Tongue (tissue), 1 donor: ENCODE measurements at regions not wholly inside any gene's neighbourhood (a gene's known extent, or its start where the extent isn't known, plus 50 kb on each side); places are given as distances from the start of the nearest gene placed in this dataset.
A peak's percentile ranks its signal among the peaks of the same experiment; 100 is the strongest.
"Not testable (repeated sequence)": the region's sequence is repeated elsewhere in the genome, so short reads cannot be mapped to it uniquely, and the experiment has no call there.

ENCODE experiments used
- DNase-seq: peaks from one replicate; pipeline ENCODE4 v3.0.0-alpha.2; 2015

DNA sequence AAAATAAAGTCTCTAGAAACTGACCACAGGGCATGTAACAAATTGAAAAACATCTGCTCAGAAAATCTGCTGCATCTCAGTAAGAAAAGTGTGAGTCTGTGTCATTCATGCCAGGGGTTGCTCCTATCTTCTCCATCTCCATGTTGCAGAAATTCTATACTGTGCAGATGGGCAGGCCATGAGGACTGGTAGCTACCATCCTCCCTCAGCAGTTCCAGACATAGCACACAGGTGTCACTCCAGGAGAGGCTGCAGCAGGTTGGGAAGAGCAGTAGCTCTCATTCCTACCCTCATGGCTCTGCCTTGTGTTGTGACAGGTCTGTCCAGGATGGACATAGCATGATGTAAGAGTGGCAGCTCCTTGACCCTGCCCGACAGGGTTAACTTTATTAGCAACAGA is 173.4 kb downstream of the NDUFS4 start:
- no peak for DNase-seq

DNA sequence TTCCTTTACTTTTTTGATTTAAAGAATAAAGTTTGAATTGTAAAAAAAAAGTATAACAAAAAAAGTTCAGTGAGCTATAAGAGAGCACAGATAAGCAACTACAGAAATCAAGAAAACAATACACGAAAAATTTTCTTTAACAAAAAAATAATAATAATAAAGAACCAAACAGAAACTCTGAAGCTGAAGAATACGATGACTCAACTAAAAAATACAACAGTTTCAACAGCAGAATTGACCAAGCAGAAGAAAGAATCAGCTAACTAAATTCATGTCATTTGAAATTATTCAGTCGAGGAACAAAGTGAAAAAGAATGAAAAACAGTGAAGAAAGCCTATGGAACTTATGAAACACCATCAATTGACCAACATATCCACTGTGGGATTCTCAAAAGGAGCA is 177.7 kb downstream of the NDUFS4 start:
- DNase-seq: no peak

DNA sequence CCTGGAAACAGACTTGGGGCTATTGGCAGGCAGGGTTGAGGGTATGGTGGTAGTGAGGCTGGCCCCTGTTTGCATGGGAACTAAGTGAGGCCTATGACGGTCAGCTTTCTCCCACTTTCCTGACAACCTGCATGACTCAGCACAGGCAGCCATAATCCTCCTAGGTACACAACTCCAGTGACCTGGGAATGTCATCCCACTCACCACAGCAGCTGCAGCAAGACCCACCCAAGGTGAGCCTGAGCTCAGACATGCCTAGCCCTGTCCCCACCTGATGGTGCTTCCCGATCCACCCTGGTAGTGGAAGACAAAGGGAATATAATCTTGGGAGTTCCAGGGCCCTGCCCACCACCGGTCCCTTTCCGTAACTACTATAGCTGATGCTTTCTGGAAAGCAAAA is 178.7 kb downstream of the NDUFS4 start:
- DNase-seq: no peak

DNA sequence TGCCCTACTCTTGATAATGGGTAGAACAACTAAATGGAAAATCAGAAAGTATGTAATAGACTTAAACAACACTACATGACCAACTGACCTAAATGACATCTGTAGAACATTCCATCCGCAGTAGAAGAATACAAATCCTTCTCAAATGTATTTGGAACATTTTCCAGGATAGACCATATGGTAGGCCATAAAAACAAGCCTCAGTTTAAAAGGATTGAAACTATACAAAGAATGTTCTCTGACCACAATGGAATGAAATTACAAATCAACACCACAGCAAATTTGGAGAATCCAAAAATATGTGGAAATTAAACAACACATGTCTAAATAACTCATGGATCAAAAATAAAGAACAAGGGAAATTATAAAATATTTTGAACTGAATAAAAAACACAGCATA is 189.2 kb downstream of the NDUFS4 start:
- DNase-seq: no peak

DNA sequence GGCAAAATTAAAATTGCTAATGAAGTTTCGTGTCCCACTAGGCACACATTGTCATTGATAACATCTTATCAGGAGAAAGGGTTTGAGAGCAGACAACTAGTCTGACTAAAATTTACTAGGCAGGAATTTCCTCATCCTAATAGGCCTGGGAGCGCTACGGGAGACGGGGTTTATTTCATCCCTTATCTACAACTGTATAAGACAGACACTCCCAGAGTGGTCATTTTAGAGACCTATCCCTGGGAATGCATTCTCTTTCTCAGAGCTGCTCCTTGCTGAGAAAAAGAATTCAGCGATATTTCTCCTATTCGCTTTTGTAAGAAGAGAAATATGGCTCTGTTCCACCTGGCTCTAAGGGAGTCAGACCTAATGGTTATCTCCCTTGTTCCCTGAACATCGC is 191.8 kb downstream of the NDUFS4 start:
- not testable (repeated sequence) for DNase-seq

DNA sequence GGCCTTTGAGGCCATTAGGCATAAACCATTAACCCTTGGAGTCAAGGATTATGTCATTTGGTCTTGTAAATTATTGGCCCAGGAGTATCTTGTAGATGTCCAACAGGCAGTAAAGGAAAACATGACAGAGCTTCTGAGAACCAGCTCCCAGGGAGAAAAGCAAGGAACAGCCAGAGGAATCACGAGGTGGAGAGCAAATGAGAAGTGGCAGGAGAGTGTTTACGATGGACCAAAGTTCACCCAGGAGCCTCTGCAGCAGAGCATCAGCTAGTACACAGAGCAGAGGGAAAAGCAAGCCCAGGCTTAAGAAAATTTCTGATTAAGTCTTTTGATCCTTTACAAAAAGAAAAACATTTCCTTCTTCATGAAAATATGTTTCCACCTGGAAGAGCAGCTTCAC is 206.2 kb downstream of the NDUFS4 start:
- DNase-seq: no peak

DNA sequence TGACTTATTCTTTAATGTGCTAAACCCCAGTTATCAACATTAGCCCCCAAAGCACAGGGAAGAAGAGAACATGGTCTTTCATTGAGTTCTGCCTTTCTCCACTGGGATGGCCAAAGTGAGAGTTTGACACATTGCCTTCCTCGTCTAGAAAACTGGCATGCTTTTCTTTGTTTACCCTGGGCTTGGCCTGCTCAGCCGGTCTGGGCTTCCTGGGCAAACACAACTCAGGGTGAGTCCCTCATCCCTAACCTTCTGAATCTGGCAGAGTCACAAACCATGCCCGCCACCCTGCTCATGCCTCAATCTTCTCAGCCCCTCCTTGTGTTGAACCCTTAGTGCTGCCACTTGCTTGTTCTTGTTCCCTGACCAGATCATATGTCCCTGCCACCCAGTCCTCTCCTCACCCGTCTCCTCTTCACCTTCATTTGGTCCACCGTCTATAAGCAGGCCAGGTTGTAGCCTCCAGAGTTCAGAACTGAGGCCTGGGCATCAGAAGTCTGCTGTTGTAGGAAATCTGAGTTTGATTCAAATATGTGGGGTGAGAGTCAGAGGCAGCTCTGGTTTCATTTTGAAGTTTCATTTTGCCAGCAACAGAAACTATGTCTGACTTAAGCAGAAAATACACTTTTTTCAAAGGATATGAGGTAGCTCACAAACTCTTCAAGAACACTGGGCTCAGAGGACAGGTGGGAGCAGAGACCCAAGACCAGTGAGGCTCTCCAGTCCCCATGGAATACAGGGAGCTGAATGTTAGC is 217.6 kb downstream of the NDUFS4 start:
- no peak for DNase-seq

DNA sequence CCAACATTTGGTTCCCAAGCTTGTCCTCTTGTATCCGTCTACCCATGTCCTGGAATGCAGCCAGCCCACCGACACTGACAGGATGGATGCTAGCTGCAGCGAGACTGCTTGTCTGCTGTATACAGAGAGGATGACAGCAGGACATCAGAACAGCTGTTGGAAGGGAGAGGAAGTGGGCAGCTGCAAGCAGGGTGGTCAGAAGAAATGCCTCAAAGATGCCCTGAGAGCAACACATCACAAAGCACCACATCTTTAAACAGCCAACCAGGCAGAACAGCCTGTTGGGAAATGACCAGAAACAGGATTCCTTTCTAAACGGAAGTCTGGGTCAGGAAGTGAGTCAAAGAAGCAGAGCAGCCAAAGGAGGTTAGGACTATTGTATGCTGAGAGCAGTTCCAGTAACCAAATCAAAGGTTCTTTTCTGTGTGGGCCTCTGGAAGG is 219.1 kb downstream of the NDUFS4 start:
- peak; percentile 59 for DNase-seq

DNA sequence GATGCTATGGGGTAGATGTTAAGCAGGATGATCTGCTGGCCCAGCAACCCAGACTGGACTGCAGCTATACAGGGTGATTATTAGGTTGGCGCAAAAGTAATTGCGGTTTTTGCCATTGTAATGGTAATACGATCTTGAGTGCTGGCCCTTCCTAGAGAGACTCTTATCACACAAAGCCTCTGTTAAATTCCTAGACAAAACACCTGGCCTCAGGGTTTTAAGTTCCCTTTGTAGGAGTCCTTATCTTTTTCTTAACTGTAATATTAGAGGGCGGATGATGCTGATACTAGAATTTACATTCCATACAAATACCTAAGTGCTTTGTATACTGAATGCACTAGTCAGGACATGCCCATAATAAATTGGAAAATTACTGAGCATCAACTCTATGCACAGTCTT is 222.2 kb downstream of the NDUFS4 start:
- no peak for DNase-seq

DNA sequence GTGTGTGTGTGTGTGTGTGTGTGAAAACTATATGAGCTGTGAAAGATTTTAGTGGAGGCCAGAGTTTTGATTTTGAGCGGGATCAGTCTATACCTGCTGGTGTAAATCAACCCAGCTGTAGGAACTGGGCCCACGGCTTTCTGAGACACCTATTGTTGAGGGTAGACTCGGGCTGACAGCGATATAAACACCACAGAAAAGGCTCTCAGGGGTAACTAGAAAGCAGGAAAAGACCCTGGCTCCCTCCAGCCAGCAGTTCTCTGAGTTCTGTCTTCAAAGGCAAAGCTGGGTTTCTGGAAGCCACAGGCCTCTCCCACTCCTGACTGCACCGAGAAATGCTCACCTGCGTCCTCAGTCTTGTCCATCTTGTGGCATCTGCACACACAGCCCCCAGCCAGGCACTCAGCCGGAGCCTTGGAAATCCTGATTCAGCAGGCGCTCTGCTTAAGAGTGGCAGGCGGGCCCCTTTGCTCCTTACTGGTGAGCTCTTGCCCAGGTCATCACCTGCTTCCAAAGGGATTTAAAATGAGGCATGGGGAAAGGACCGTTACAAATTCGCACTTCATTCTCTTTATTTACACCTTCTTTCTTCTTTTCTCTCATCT is 223.3 kb downstream of the NDUFS4 start:
- no peak for DNase-seq

DNA sequence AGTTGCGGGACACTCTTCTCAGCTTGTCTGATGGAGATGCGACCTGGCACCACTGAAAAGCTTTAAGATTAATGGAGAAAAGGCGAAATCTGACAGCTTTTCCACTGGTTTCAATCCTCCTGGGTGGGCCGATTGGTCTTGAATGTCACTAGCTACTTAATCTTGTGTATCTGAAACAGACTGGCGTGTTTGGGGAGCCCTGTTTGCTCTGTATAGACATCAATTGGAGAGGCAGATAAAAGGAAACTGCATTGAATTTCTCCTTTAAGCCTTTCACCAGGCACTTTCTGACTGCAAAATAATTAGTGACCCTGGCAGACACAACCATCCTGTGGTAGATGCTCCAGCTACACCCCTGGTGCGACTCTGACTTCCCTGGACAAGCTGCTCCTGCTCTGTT is 224.2 kb downstream of the NDUFS4 start:
- no peak for DNase-seq

DNA sequence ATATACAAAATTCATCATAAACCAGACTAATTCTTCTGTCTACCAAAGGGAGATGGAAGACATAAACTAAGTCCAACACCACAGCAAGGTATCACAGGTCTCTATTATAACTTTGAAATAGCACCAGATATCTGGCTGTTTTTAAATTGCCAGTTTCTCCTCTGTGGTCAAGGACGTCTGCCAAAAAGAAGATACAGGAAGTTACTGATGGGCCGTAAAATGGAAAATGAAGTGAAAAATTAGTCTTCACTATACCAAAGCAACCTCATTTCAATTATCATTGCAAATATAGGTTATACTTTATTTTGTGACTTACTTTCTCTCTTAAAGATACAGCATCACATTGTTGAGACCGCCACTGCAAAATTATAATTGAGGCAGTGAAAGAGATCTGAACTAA is 225.5 kb downstream of the NDUFS4 start:
- DNase-seq: no peak

DNA sequence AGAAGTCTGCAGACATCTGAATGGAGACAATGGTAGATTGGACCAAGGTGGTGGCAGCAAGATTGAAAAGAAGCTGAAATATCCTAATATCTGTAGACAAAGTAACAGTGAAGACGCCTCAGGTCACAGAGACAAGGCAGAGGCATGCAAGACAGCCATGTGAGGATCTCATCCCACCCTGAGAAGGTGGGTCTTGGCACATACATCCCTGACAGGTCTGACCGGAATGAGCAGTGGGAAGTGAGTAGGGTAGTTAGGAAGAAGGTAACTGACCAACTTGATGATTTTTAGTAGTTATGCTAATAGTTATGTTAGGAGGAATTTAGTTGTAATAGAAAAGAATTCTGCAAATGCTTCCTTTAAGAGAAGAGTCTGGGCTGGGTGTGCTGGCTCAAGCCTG is 229.6 kb downstream of the NDUFS4 start:
- DNase-seq: no peak

DNA sequence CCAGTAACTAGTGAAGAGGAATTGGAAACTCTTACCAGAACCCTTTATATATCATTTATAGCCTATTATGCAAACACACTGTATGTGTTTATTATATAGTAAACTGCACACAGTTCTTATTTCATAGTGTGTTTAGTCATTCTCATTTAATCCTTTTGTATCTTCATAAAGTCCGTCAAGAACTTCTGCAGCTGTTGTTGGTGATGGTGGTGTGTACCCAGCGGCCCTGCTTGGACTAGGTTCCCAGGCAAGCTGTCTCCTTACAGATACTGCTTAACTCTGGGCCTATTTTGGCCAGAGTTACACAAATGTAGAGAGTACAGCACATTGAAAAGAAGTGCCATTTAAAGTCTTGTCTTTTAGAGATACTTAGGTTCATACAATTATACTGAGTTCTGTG is 231.9 kb downstream of the NDUFS4 start:
- DNase-seq: no peak

DNA sequence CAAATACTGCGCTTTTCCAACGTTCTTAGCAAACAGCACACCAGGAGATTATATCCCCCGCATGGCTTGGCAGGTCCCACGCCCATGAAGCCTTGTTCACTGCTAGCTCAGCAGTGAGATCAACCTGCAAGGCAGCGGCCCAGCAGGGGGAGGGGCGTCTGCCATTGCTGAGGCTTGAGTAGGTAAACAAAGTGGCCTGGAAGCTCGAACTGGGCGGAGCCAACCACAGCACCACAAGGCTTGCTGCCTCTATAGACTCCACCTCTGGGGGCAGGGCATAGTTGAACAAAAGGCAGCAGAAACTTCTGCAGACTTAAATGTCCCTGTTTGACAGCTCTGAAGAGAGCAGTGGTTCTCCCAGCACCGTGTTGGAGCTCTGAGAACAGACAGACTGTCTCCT is 239.2 kb downstream of the NDUFS4 start:
- not testable (repeated sequence) for DNase-seq

DNA sequence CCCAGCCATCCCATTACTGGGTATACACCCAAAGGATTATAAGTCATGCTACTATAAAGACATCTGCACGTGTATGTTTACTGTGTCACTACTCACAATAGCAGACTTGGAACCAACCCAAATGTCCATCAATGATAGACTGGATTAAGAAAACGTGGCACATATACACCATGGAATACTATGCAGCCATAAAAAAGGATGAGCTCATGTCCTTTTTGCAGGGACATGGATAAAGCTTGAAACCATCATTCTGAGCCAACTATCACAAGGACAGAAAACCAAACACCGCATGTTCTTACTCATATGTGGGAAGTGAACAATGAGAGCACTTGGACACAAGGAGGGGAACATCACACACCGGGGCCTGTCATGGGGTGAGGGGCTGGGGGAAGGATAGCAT is 248.0 kb downstream of the NDUFS4 start:
- DNase-seq: not testable (repeated sequence)

DNA sequence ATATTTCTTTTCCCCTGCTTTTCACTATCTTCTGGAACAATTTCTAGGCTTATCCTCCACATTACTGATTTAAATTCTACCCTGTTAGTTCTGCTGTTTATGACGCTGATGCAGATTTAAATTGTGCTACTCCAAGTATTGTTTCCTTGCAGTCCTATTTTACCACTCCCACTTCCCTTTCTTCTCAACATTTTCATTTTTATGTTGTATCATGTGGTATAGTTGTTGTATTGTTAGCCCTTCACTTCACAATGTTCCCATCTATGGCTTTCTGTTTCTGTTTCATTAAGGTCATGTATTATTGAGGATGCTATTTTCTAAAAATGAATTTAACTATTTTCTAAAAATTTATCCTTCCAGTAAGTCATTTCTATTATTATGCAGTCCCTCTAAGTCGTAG is 254.4 kb downstream of the NDUFS4 start:
- DNase-seq: no peak

DNA sequence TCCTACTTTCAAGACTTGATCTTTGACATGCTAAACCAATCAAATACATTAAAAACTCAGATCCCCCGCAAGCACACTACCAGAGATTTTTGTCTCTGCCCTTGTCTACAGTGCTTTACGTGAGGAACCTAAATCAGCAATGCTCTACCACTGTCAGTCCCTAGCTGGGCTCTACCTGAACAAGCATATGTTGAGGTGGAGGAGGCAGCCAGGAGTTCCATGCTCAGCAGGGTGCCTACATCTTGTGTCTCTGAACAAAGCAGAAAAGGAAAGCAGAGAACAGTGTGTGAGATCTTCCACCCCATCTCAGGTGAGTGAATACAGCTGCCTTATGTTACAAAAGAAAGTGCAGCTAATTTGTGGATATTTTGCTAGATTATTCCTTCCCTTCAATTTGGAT is 255.0 kb downstream of the NDUFS4 start:
- DNase-seq: no peak

DNA sequence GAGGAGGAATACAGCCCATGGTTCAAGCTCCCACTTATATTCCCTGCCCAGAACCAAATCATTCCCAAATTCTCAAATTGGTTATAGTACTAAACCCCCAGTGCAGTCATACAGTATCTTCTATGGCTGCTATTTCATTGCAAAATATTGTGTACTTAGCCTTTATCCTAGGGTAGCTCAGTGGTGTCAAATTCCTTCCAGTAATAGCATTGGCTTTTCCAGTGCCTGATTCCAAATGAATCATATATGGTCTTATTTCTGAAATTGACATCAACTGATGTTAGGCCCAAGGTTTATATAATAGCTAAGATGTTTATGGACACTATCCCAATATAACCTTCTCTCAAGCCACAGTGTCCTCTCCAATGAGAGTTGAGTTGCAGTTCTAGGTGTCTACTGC is 256.7 kb downstream of the NDUFS4 start:
- no peak for DNase-seq

DNA sequence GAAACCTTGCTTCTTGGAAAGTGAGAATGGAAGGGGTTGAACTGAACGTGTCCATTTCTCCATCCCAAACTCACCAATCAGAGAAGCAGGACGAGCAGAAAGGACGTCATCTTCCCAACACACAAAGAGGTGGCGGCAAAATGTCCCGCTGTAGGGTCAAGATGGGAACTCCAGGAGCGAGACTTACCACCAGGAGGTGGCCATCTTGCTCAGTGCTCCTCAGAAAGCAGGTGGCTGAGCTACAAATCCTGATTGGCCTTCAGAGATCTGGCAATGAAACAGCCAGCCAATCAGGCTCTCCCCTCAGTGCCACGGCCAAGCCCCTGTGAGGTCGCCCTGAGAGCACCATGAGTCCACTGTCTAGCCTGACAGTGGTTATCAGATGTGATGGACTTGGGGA is 259.0 kb downstream of the NDUFS4 start:
- no peak for DNase-seq

DNA sequence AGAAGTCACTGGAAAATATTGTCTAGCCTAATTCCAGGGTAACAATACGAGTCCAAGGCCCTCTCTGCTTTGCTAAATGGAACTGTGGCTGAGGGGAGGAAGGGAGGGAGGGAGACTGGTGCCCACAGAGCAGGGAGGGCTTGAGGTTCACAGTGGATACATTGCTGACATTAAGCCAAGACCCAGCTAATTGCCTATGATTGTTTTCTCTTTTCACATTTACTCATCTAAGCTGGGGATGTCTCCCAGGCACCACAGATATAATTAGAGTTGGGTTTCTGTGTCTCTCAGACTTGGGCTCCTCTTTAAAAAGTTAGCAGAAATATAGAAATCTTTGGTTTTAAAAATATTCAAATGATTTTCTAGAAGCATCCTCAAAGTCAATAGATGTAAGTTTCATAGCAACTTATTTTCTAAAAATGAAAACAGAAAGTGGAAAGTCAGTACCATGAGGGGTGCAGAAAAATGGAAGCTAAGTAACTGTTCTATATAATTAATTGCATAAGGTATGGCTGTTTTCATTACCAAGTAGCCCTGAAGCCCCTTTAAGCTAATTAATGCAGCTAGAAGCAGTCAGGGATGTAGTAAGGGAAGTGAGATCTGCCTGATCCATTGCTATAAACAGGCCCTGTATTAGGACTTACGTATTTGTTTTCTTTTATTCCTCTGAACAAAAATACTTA is 259.8 kb downstream of the NDUFS4 start:
- no peak for DNase-seq

DNA sequence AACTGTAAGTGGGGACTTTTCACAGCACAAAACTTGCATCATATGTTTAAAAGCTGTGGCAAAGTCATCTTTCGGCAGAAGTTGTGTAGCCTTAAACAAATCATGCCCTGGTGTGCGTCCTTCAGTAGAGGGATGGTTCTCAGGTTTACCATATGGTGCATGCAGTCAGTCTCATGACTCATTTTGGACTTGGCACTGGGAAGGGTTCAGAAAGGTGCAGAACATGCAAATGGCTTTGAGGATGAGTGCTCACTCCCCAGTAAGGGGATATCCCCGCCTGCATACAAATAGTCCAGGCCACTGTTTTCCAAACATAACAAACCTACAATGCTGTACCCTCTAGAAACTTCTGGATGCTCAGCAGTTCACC is 260.3 kb downstream of the NDUFS4 start:
- no peak for DNase-seq

DNA sequence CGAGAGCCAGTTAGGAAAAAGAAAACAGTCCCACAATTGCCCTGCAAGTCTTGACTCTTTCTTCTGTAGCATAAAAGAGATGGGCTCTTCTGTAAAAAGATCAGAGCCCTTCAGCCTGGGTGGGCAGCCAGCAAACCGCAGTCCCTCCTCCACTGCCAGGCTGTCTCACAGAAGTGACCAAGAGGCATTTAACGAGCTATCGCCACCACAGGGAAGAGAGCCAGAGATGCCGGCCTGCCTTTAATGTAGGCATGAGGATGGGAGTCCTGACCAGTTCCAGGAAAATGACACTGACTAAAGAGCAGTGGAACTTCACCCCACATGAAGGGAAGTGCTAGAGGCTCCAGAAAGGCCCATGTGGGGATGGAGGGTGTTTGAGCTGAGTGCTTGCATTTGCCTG is 264.6 kb downstream of the NDUFS4 start:
- DNase-seq: no peak

DNA sequence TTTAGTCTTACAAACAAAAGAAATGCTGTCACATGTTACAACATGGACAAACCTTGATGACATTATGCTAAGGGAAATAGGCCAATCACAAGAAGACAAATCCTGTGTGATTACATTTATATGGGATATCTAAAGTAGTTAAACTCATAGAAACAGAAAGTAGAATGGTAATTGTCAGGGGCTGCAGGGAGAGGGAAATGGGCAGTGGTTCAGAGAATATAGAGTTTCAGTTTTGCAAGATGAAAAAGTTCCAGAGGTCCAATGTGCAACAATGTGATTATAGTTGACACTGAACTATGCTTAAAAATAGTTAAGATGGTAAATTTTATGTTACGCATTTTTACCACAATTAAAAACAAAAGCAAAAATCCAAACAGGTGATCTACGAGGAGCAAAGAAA is 265.5 kb downstream of the NDUFS4 start:
- peak; percentile 41 for DNase-seq
